NT2/D1 (cell line): ENCODE measurements at regions not wholly inside any gene's neighbourhood (a gene's known extent, or its start where the extent isn't known, plus 50 kb on each side); places are given as distances from the start of the nearest gene placed in this dataset.
"Not testable (repeated sequence)": the region's sequence is repeated elsewhere in the genome, so short reads cannot be mapped to it uniquely, and the experiment has no call there.

Experiments used
- DNase-seq: peaks from one replicate; pipeline ENCODE4 v3.0.0-alpha.2; 2011; ENCODE audit warnings: low read depth, low spot score
- H3K27me3 ChIP-seq: 2 replicates; pipeline ENCODE4 v1.6.0; 2011; ENCODE audit warnings: mild to moderate bottlenecking; ENCODE audit not compliant: insufficient read length, insufficient read depth
- H3K36me3 ChIP-seq: 2 replicates; pipeline ENCODE4 v1.6.1; 2011; ENCODE audit warnings: mild to moderate bottlenecking, low read length, mixed read lengths; ENCODE audit not compliant: insufficient read depth, insufficient read length
- H3K4me1 ChIP-seq: 2 replicates; pipeline ENCODE4 v1.5.1; 2011; ENCODE audit not compliant: insufficient read depth, insufficient read length
- H3K4me3 ChIP-seq: 2 replicates; pipeline ENCODE4 v1.5.1; 2011; ENCODE audit warnings: low read depth; ENCODE audit not compliant: insufficient read length
- H3K9ac ChIP-seq: 2 replicates; pipeline ENCODE4 v1.6.0; 2011; ENCODE audit warnings: low read depth; ENCODE audit not compliant: insufficient read length
- H3K9me3 ChIP-seq: 2 replicates; pipeline ENCODE4 v1.5.1; 2011; ENCODE audit warnings: mild to moderate bottlenecking, low read length; ENCODE audit not compliant: insufficient read depth
- SUZ12 ChIP-seq: IDR thresholded peaks from 2 replicates; pipeline ENCODE4 v1.6.1; 2011; ENCODE audit not compliant: insufficient read length, insufficient read depth; ENCODE audit errors: extremely low read depth
- YY1 ChIP-seq: IDR thresholded peaks from 2 replicates; pipeline ENCODE4 v1.6.1; 2011; ENCODE audit not compliant: insufficient read length, insufficient read depth
- ZNF274 ChIP-seq: IDR thresholded peaks from 2 replicates; pipeline ENCODE4 v1.6.1; 2011; ENCODE audit warnings: mild to moderate bottlenecking, low read depth, low read length

DNA sequence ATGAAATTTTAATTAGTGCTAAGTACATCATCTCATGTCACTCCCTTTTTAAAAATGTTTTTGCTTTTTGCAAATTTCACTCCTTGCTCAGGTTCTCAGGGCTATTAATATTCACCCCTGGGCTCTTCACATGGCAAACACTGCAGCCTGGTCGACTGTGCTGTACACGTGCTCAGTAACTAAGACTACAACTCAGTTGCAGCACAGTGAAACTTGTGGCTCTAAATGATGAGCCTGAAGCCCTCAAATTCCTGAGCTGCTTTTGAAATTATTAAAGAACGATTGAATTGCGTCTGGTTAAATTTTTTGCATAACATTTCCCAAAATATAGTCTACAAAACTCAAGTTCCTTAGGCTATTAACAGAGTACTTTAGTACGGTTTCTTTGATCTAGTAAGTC, 159.3 kb upstream of the C2CD4B start:
- no peaks in the 10 kb centered on the region for H3K36me3 ChIP-seq
- no peak for DNase-seq
- no peak overlapping the region for H3K4me3 ChIP-seq
- H3K4me1 ChIP-seq = peaks cover 3% of the 10 kb centered on the region
- no peaks in the 10 kb centered on the region for H3K27me3 ChIP-seq
- H3K9ac ChIP-seq = no peak overlapping the region
- TF ChIP-seq YY1 (no peak), SUZ12 (no peak), ZNF274 (no peak)
- peaks cover 16% of the 10 kb centered on the region for H3K9me3 ChIP-seq

DNA sequence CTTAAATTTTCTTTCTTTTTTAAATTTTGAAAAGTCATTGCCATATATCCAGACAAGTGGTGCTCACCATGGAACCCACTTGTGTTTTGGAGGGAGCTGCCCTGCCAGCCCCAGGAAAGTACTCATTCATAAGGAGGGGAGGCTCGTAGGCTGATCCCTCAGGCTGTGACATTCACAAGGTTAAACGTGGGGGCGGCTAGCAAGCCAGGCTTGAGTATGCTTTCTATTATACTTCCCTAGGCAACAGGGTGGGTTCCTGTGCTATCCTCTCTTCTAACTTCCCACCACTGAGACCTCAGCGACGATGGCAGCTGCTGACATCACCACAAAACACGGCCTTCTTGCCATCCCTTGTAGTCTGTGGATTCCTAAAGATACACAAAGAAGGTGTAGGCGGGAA, 160.5 kb upstream of the C2CD4B start:
- no peak overlapping the region for H3K9ac ChIP-seq
- TF ChIP-seq YY1 (no peak), ZNF274 (no peak), SUZ12 (no peak)

DNA sequence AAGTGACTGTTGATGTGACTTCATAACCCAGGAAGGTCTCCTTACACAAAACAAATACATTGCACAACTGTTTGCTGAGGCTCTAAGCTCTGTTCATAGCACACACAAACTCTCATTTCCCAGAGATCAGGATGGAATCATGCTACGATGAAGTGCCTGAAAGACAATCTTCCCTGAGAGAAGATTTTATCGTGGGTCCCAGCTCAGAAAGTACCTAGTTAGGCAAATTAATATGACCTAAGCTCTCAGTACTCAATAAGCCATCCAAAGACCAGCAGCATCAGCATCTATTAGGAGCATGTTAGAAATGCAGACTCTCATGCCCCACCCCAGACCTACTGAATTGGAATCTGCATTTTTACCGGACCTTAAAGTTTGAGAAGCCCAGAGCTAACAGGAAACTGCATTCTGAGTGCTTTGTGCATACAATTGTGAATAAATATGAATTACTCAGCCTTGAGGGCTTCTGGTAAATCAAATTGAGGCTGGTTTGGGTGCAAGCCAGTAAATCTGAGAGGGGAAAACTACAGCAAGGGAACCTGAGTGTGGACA, 161.5 kb upstream of the C2CD4B start:
- no peak for DNase-seq
- Histone ChIP-seq H3K36me3 (no peaks in the 10 kb centered on the region), H3K27me3 (no peaks in the 10 kb centered on the region), H3K4me1 (peaks cover 3% of the 10 kb centered on the region), H3K9ac (no peak overlapping the region), H3K4me3 (no peak overlapping the region), H3K9me3 (no peaks in the 10 kb centered on the region)
- no peak for TF ChIP-seq ZNF274
- no peak for TF ChIP-seq SUZ12
- no peak for TF ChIP-seq YY1

More for the DNA sequence above, 160.5 kb upstream of the C2CD4B start:
- Histone ChIP-seq H3K36me3 (no peaks in the 10 kb centered on the region), H3K4me3 (no peak overlapping the region), H3K4me1 (peaks cover 3% of the 10 kb centered on the region), H3K27me3 (no peaks in the 10 kb centered on the region), H3K9me3 (peaks cover 4% of the 10 kb centered on the region; the same call in 1 of the 2 replicates)
- no peak for DNase-seq

DNA sequence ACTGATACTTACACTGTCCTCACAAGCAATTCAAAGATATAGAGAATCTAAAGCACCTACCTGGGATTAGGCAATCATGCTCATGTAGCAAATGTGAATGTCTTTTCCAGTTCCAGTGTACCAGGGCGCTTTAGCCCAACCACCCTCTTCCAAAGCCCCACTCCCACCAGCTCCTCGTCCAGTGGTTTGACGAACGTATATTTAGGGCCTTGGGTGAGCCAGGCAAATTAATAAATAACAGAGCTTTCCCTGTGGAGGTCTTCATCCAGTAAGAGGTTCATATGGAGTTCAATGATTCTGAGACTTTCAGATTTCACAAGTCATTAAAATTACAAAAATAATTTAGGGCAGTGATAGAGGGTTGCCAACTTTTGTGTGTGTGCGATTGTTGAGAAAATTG, 162.3 kb upstream of the C2CD4B start:
- Histone ChIP-seq H3K36me3 (no peaks in the 10 kb centered on the region), H3K4me1 (peaks cover 3% of the 10 kb centered on the region), H3K27me3 (no peaks in the 10 kb centered on the region), H3K9me3 (no peaks in the 10 kb centered on the region), H3K4me3 (no peak overlapping the region), H3K9ac (no peak overlapping the region)
- no peak for DNase-seq
- TF ChIP-seq SUZ12 (no peak), ZNF274 (no peak), YY1 (no peak)

DNA sequence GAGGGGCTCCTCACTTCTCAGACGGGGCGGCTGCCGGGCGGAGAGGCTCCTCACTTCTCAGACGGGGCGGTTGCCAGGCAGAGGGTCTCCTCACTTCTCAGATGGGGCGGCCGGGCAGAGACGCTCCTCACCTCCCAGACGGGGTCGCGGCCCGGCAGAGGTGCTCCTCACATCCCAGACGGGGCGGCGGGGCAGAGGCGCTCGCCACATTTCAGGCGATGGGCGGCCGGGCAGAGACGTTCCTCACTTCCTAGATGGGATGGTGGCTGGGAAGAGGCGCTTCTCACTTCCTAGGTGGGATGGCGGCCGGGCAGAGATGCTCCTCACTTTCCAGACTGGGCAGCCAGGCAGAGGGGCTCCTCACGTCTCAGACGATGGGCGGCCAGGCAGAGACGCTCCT, 167.4 kb upstream of the C2CD4B start:
- H3K36me3 ChIP-seq, H3K4me1 ChIP-seq, H3K27me3 ChIP-seq, DNase-seq, H3K9ac ChIP-seq, H3K9me3 ChIP-seq, H3K4me3 ChIP-seq: not testable (repeated sequence)

DNA sequence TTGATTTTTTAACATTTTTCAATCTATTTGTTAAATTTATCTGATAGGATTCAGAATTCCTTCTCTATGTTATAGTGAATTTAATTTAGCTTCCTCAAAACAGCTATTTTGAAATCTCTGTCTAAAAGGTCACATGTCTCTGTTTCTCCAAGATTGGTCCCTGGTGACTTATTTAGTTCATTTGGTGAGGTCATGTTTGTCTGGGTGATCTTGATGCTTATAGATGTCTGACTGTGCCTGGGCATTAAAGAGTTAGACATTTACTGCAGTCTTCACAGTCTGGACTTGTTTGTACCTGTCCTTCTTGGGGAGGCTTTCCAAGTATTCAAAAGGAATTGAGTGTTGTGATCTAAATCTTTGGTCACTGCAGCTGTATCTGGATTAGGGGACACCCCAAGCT, 169.5 kb upstream of the C2CD4B start:
- Histone ChIP-seq H3K9me3 (peaks cover 8% of the 10 kb centered on the region; the same call in 1 of the 2 replicates), H3K27me3 (no peaks in the 10 kb centered on the region), H3K4me1 (no peaks in the 10 kb centered on the region), H3K4me3 (no peak overlapping the region), H3K9ac (no peak overlapping the region), H3K36me3 (no peaks in the 10 kb centered on the region)
- no peak for DNase-seq
- TF ChIP-seq SUZ12 (no peak), ZNF274 (no peak), YY1 (no peak)

DNA sequence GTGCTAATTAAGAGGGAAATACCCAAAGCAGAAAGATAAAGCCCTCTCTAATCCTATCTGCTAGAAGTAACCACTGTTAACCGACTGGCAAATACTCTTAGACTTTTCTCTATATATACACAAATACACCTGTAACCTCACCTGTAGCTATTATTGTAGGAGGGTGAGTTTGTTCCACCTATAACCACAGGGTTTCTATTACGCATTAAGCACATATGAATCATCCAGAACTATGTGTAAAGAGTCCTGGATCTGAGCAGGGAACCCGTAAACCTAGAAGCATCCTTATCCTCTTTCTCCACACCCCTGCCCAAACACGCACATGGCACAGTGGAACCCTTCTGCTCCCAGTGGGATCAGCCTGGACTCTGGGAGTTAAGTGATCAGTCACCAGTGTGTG, 172.8 kb upstream of the C2CD4B start:
- Histone ChIP-seq H3K9me3 (peaks cover 8% of the 10 kb centered on the region; the same call in 1 of the 2 replicates), H3K9ac (no peak overlapping the region), H3K27me3 (no peaks in the 10 kb centered on the region), H3K4me3 (no peak overlapping the region), H3K36me3 (no peaks in the 10 kb centered on the region), H3K4me1 (no peaks in the 10 kb centered on the region)
- DNase-seq = no peak
- TF ChIP-seq SUZ12 = no peak
- TF ChIP-seq YY1 = no peak
- no peak for TF ChIP-seq ZNF274
